ENCODE measurements at regions not wholly inside any gene's neighbourhood (a gene's known extent, or its start where the extent isn't known, plus 50 kb on each side); places are given as distances from the start of the nearest gene placed in this dataset.

GRCh38 chr3:72182206-72182605, 397.3 kb upstream of the PROK2 start:
- CTCF ChIA-PET (ENCODE audit: partially characterized antibody) = interaction anchor here (1.4 to 1.6 kb wide), 4 partner anchors 9 to 50 kb away, joined by 3 read pairs; no protein-coding TSS in a partner anchor
- no peak overlapping the region for H2BK15ac ChIP-seq (ENCODE audit: low read length)
- FAIRE-seq (no peak), DNase-seq (ENCODE audit: low read depth in 1 of 2, low spot score in 2 of 2) (no peak)
- H3K23me2 ChIP-seq (ENCODE audit: low read depth, low read length) = no peaks in the 10 kb centered on the region
- H3K4ac ChIP-seq (replicated peaks; ENCODE audit: insufficient read length, low read depth, low read length) = no peak overlapping the region
- no peak overlapping the region for H2BK12ac ChIP-seq (ENCODE audit: low read depth, low read length)
- no peak overlapping the region for H3K23ac ChIP-seq (ENCODE audit: insufficient read length)
- no peaks in the 10 kb centered on the region for H3K79me1 ChIP-seq (ENCODE audit: low read depth, low read length)
- no peak overlapping the region for H3K27ac ChIP-seq (ENCODE audit: low read depth, low read length)
- H2AK5ac ChIP-seq (ENCODE audit: low read depth, low read length) = 0 out of 2 replicates have a peak overlapping the region, but pooled peaks have one; percentile 13
- H3K79me2 ChIP-seq (ENCODE audit: control insufficient read depth in 1 of 2, insufficient read depth in 2 of 2, low read length in 2 of 2) = no peaks in the 10 kb centered on the region
- POLR2A ChIA-PET (ENCODE audit: partially characterized antibody) = no interaction called here
- no peak overlapping the region for H2BK5ac ChIP-seq (ENCODE audit: low read depth, low read length)
- H3K4me1 ChIP-seq (replicated peaks in 1 of 4; ENCODE audit: control insufficient read depth in 3 of 4, insufficient read depth in 4 of 4, low read length in 3 of 4) = peaks cover 0 to 3% (median 0%) of the 10 kb centered on the region in 4 experiments; a peak in 2 of 7 replicates
- TF ChIP-seq CBX8 (IDR thresholded peaks at IDR 0.05; ENCODE audit: borderline replicate concordance, low read depth, low read length) = no peak
- no peak for TF ChIP-seq TAF7 (optimal IDR thresholded peaks at IDR 0.05; ENCODE audit: borderline replicate concordance, low read depth, low read length)
- TF ChIP-seq HDAC2 (IDR thresholded peaks at IDR 0.05; ENCODE audit: borderline replicate concordance in 1 of 2, low read depth in 2 of 2, low read length in 2 of 2) = no peak
- TF ChIP-seq TCF12 (IDR thresholded peaks at IDR 0.05; ENCODE audit: low read depth, low read length) = no peak
- no peak for TF ChIP-seq CEBPB (IDR thresholded peaks at IDR 0.05; ENCODE audit: low read depth, low read length)
- TF ChIP-seq, protein P1, sequence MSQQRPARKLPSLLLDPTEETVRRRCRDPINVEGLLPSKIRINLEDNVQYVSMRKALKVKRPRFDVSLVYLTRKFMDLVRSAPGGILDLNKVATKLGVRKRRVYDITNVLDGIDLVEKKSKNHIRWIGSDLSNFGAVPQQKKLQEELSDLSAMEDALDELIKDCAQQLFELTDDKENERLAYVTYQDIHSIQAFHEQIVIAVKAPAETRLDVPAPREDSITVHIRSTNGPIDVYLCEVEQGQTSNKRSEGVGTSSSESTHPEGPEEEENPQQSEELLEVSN (IDR thresholded peaks at IDR 0.05) = no peak
- TF ChIP-seq FOSL1 (IDR thresholded peaks at IDR 0.05; ENCODE audit: insufficient read depth, low read depth, low read length) = no peak
- TF ChIP-seq GTF2F1 (IDR thresholded peaks at IDR 0.05; ENCODE audit: borderline replicate concordance, low read depth, low read length) = no peak
- TF ChIP-seq CREB1 (IDR thresholded peaks at IDR 0.05) = no peak
- TF ChIP-seq RFX5 (IDR thresholded peaks at IDR 0.05; ENCODE audit: borderline replicate concordance, low read depth, low read length) = no peak
- no peak for TF ChIP-seq KDM1A (IDR thresholded peaks at IDR 0.05; ENCODE audit: borderline replicate concordance, low read length)
- no peak for TF ChIP-seq NANOG (IDR thresholded peaks at IDR 0.05; ENCODE audit: insufficient read depth, low read depth, low read length, poor library complexity, severe bottlenecking)
- H2BK20ac ChIP-seq (ENCODE audit: low read length) = no peak overlapping the region
- no peak overlapping the region for H4K91ac ChIP-seq (replicated peaks; ENCODE audit: insufficient read length, low read length)
- H4K8ac ChIP-seq (ENCODE audit: extremely low read depth, insufficient read depth, low read length) = no peak overlapping the region
- H3K4me2 ChIP-seq (ENCODE audit: insufficient read depth in 1 of 2, low read depth in 2 of 2, low read length in 2 of 2) = no peak overlapping the region
- H3K27me3 ChIP-seq (replicated peaks in 1 of 4; ENCODE audit: control insufficient read depth in 3 of 4, extremely low read depth in 1 of 4, insufficient read depth in 3 of 4, low read length in 3 of 4) = no peaks in the 10 kb centered on the region; a peak in 1 of 7 replicates
- no peak overlapping the region for H3K9ac ChIP-seq (replicated peaks in 1 of 4; ENCODE audit: extremely low read depth in 1 of 4, low read depth in 3 of 4, low read length in 3 of 4)
- H2AFZ ChIP-seq (ENCODE audit: low read length) = no peak overlapping the region
- no peak overlapping the region for H3K14ac ChIP-seq (ENCODE audit: insufficient read length)
- no peak overlapping the region for H3K4me3 ChIP-seq (ENCODE audit: extremely low read depth in 1 of 4, insufficient read depth in 2 of 4, low read depth in 3 of 4, low read length in 4 of 4)
- H2BK120ac ChIP-seq (replicated peaks; ENCODE audit: low read depth, low read length) = no peak overlapping the region
- H4K20me1 ChIP-seq (replicated peaks in 1 of 2; ENCODE audit: control insufficient read depth in 1 of 2, insufficient read depth in 2 of 2, low read length in 2 of 2) = no peaks in the 10 kb centered on the region
- no peak overlapping the region for H3K18ac ChIP-seq (ENCODE audit: extremely low read depth, low read length)
- no peaks in the 10 kb centered on the region; a peak in 1 of 4 replicates for H3K9me3 ChIP-seq (ENCODE audit: insufficient read depth in 2 of 2, low read depth in 1 of 2, low read length in 1 of 2)
- no peaks in the 10 kb centered on the region for H3K36me3 ChIP-seq (ENCODE audit: control insufficient read depth in 2 of 4, insufficient read depth in 4 of 4, low read length in 3 of 4)
- H4K5ac ChIP-seq (ENCODE audit: insufficient read length, low read depth, low read length) = no peak overlapping the region
- H3K56ac ChIP-seq (replicated peaks; ENCODE audit: insufficient read length, low read depth, low read length) = no peak overlapping the region

All from H1 (cell line).